ENCODE measurements at regions not wholly inside any gene's neighbourhood (a gene's known extent, or its start where the extent isn't known, plus 50 kb on each side); places are given as distances from the start of the nearest gene placed in this dataset.

DNA sequence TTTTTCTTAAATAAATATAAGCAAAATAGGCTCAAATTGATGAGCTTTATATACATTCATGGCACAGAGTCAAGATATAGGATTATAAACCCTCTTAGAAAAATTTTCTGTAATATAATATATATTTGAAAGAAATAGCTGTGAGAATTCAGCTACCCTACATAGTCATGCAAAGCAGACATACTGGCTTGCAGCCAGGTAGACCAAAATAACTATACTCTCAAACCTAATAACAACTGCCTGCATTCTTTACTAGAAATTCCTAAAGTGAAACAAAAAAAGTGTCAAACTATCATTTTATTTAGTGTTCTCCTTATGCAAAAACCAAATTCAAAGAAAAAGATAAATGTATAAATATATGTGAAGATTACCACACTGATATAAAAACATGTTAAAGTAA, 1390.2 kb downstream of the C4orf33 start:
- Mint-ChIP-seq H3K27ac (no peak overlapping the region), H3K9me3 (ENCODE audit: insufficient read depth) (no peaks in the 10 kb centered on the region), H3K27me3 (no peaks in the 10 kb centered on the region), H3K4me3 (no peak overlapping the region), H3K4me1 (no peaks in the 10 kb centered on the region)
- ATAC-seq (ENCODE audit: low read depth) (no peak), DNase-seq (no peak)
- Histone ChIP-seq H3K36me3 (replicated peaks in 1 of 2; ENCODE audit: control extremely low read depth in 1 of 2, control insufficient read depth in 1 of 2, extremely low read depth in 1 of 2, insufficient read depth in 2 of 2, low read length in 1 of 2) (no peaks in the 10 kb centered on the region), H3K9me3 (ENCODE audit: control extremely low read depth in 1 of 3, control insufficient read depth in 2 of 3, insufficient read depth in 1 of 3, low read length in 2 of 3) (no peaks in the 10 kb centered on the region), H3K79me2 (ENCODE audit: control insufficient read depth, insufficient read depth, low read length) (no peaks in the 10 kb centered on the region), H2AFZ (ENCODE audit: insufficient read depth, low read depth, low read length, poor library complexity, severe bottlenecking) (no peak overlapping the region), H3K9ac (ENCODE audit: low read length) (no peak overlapping the region), H4K20me1 (ENCODE audit: control insufficient read depth, insufficient read depth, low read length, poor library complexity, severe bottlenecking) (no peaks in the 10 kb centered on the region), H3K27me3 (replicated peaks in 1 of 4; ENCODE audit: control extremely low read depth in 1 of 4, control insufficient read depth in 3 of 4, insufficient read depth in 4 of 4, low read length in 3 of 4) (no peaks in the 10 kb centered on the region), H3K27ac (ENCODE audit: low read length in 2 of 2) (no peak overlapping the region), H3K4me1 (ENCODE audit: control insufficient read depth in 2 of 2, insufficient read depth in 2 of 2, low read length in 2 of 2) (no peaks in the 10 kb centered on the region), H3K4me3 (ENCODE audit: control extremely low read depth in 1 of 5, extremely low read depth in 1 of 5, insufficient read depth in 1 of 5, low read depth in 2 of 5, low read length in 4 of 5) (no peak overlapping the region), H3K4me2 (replicated peaks; ENCODE audit: low read depth, low read length, poor library complexity, severe bottlenecking) (no peak overlapping the region)
- intact Hi-C loops (cut with micrococcal nuclease) = loop anchor here (5.0 kb wide), 1 partner anchor 366 kb away; no protein-coding TSS in a partner anchor
- POLR2A ChIA-PET = no interaction called here
- TF ChIP-seq, protein P1, sequence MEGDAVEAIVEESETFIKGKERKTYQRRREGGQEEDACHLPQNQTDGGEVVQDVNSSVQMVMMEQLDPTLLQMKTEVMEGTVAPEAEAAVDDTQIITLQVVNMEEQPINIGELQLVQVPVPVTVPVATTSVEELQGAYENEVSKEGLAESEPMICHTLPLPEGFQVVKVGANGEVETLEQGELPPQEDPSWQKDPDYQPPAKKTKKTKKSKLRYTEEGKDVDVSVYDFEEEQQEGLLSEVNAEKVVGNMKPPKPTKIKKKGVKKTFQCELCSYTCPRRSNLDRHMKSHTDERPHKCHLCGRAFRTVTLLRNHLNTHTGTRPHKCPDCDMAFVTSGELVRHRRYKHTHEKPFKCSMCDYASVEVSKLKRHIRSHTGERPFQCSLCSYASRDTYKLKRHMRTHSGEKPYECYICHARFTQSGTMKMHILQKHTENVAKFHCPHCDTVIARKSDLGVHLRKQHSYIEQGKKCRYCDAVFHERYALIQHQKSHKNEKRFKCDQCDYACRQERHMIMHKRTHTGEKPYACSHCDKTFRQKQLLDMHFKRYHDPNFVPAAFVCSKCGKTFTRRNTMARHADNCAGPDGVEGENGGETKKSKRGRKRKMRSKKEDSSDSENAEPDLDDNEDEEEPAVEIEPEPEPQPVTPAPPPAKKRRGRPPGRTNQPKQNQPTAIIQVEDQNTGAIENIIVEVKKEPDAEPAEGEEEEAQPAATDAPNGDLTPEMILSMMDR (IDR thresholded peaks at IDR 0.05) = no peak
- TF ChIP-seq EZH2 (IDR thresholded peaks at IDR 0.05; ENCODE audit: borderline replicate concordance, insufficient read depth, low read depth, low read length, poor library complexity, severe bottlenecking) = no peak
- CTCF ChIA-PET = no interaction called here

DNA sequence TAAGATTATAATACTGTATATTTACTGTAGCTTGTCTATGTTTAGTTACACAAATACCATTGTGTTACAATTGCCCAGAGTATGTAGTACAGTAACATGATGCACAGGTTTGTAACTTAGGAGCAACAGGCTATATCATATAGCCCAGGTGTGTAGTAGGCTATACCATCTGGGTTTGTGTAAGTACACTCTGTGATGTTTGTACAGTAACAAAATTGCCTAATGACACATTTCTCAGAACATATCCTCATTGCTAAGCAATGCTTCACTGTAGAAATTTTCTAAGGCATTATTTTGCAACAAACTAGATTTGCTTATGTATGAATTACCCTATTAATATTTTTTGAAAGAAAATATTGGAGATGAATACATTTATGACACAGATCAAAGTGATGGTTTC, 1390.9 kb downstream of the C4orf33 start:
- no peak for ATAC-seq (ENCODE audit: low read depth)
- H4K20me1 ChIP-seq (ENCODE audit: control insufficient read depth, insufficient read depth, low read length, poor library complexity, severe bottlenecking) = no peaks in the 10 kb centered on the region
- no peak overlapping the region for H3K9ac ChIP-seq (ENCODE audit: low read length)
- TF ChIP-seq, protein P1 (IDR thresholded peaks at IDR 0.05) = no peak
- no peak for TF ChIP-seq EZH2 (IDR thresholded peaks at IDR 0.05; ENCODE audit: borderline replicate concordance, insufficient read depth, low read depth, low read length, poor library complexity, severe bottlenecking)
- no peak overlapping the region for H3K4me3 ChIP-seq (ENCODE audit: control extremely low read depth in 1 of 5, extremely low read depth in 1 of 5, insufficient read depth in 1 of 5, low read depth in 2 of 5, low read length in 4 of 5)
- H3K4me1 ChIP-seq (ENCODE audit: control insufficient read depth in 2 of 2, insufficient read depth in 2 of 2, low read length in 2 of 2) = no peaks in the 10 kb centered on the region
- Mint-ChIP-seq H3K27me3 (no peaks in the 10 kb centered on the region), H3K4me1 (no peaks in the 10 kb centered on the region), H3K9me3 (ENCODE audit: insufficient read depth) (peaks cover 3% of the 10 kb centered on the region), H3K27ac (no peak overlapping the region), H3K4me3 (no peak overlapping the region)
- H2AFZ ChIP-seq (ENCODE audit: insufficient read depth, low read depth, low read length, poor library complexity, severe bottlenecking) = no peak overlapping the region
- intact Hi-C loops (cut with micrococcal nuclease) = loop anchor here (5.0 kb wide), 1 partner anchor 365 kb away; no protein-coding TSS in a partner anchor
- no peak for DNase-seq
- H3K79me2 ChIP-seq (ENCODE audit: control insufficient read depth, insufficient read depth, low read length) = no peaks in the 10 kb centered on the region
- H3K9me3 ChIP-seq (ENCODE audit: control extremely low read depth in 1 of 3, control insufficient read depth in 2 of 3, insufficient read depth in 1 of 3, low read length in 2 of 3) = peaks cover 0 to under 1% (median 0%) of the 10 kb centered on the region in 3 donors
- ChIA-PET CTCF (no interaction called here), POLR2A (no interaction called here)
- H3K27ac ChIP-seq (ENCODE audit: low read length in 2 of 2) = no peak overlapping the region
- no peaks in the 10 kb centered on the region for H3K27me3 ChIP-seq (replicated peaks in 1 of 4; ENCODE audit: control extremely low read depth in 1 of 4, control insufficient read depth in 3 of 4, insufficient read depth in 4 of 4, low read length in 3 of 4)
- no peak overlapping the region for H3K4me2 ChIP-seq (replicated peaks; ENCODE audit: low read depth, low read length, poor library complexity, severe bottlenecking)
- no peaks in the 10 kb centered on the region for H3K36me3 ChIP-seq (replicated peaks in 1 of 2; ENCODE audit: control extremely low read depth in 1 of 2, control insufficient read depth in 1 of 2, extremely low read depth in 1 of 2, insufficient read depth in 2 of 2, low read length in 1 of 2)

All from B cell (primary cell).